GM23248 (cell line): ENCODE measurements at regions not wholly inside any gene's neighbourhood (a gene's known extent, or its start where the extent isn't known, plus 50 kb on each side); places are given as distances from the start of the nearest gene placed in this dataset.

Experiments used
- DNase-seq: peaks from one replicate; pipeline ENCODE4 v3.0.0-alpha.2; 2015
- H2AFZ ChIP-seq: fragments of 200-600 bp; sonication (generic); 2 replicates; pipeline ENCODE4 v1.6.1; 2016; ENCODE audit warnings: antibody characterized with exemption
- H3F3A ChIP-seq: fragments of 200-600 bp; sonication (generic); 2 replicates; pipeline ENCODE4 v1.6.1; 2016; ENCODE audit warnings: mild to moderate bottlenecking, antibody characterized with exemption, mixed run types; ENCODE audit not compliant: insufficient read depth
- H3K27ac ChIP-seq: fragments of 200-600 bp; sonication (generic); 2 replicates; pipeline ENCODE4 v1.5.1; 2016; ENCODE audit warnings: mild to moderate bottlenecking
- H3K27me3 ChIP-seq: fragments of 200-600 bp; sonication (generic); replicated peaks from 2 replicates; pipeline ENCODE4 v1.6.1; 2016; ENCODE audit warnings: mild to moderate bottlenecking; ENCODE audit not compliant: insufficient read depth
- H3K36me3 ChIP-seq: fragments of 200-600 bp; sonication (generic); 2 replicates; pipeline ENCODE4 v1.6.1; 2016; ENCODE audit warnings: low read depth, mild to moderate bottlenecking
- H3K4me1 ChIP-seq: fragments of 200-600 bp; sonication (generic); 2 replicates; pipeline ENCODE4 v1.6.1; 2016; ENCODE audit warnings: mild to moderate bottlenecking; ENCODE audit not compliant: insufficient read depth
- H3K4me2 ChIP-seq: fragments of 200-600 bp; sonication (generic); one replicate; pipeline ENCODE4 v1.6.1; 2016; ENCODE audit warnings: mild to moderate bottlenecking; ENCODE audit not compliant: unreplicated experiment
- H3K4me3 ChIP-seq: fragments of 200-600 bp; sonication (generic); 2 replicates; pipeline ENCODE4 v1.5.1; 2016; ENCODE audit warnings: mild to moderate bottlenecking
- H3K79me2 ChIP-seq: fragments of 200-600 bp; sonication (generic); 2 replicates; pipeline ENCODE4 v1.6.1; 2016; ENCODE audit warnings: mild to moderate bottlenecking; ENCODE audit not compliant: insufficient read depth
- H3K9ac ChIP-seq: fragments of 200-600 bp; sonication (generic); 2 replicates; pipeline ENCODE4 v1.6.1; 2016; ENCODE audit warnings: mild to moderate bottlenecking
- H3K9me2 ChIP-seq: fragments of 200-600 bp; sonication (generic); 2 replicates; pipeline ENCODE4 v1.6.1; 2016; ENCODE audit warnings: mixed run types, mild to moderate bottlenecking, moderate library complexity; ENCODE audit not compliant: insufficient read depth
- H3K9me3 ChIP-seq: fragments of 200-600 bp; sonication (generic); one replicate; pipeline ENCODE4 v1.6.1; 2017; ENCODE audit warnings: low read depth
- H4K20me1 ChIP-seq: fragments of 200-600 bp; sonication (generic); 2 replicates; pipeline ENCODE4 v1.6.0; 2016; ENCODE audit not compliant: insufficient read depth
- EZH2 ChIP-seq: fragments of 200-600 bp; sonication (generic); IDR thresholded peaks from 2 replicates; pipeline ENCODE4 v1.6.1; 2018; ENCODE audit warnings: antibody characterized with exemption, mild to moderate bottlenecking; ENCODE audit not compliant: insufficient read depth, poor library complexity, severe bottlenecking
- EZH2phosphoT487 ChIP-seq: fragments of 200-600 bp; sonication (generic); IDR thresholded peaks from 2 replicates; pipeline ENCODE4 v1.6.1; 2018; ENCODE audit warnings: antibody characterized with exemption, moderate library complexity, mild to moderate bottlenecking, low read depth; ENCODE audit not compliant: insufficient read depth
- WGBS, 2 experiments: methylation state at CpG; one replicate each; pipeline ENCODE4 v1.1.6; 2015 to 2017; ENCODE audit warnings: low lambda C conversion rate in 2 of 2, low coverage in 1 of 2; ENCODE audit errors: missing lambda C conversion rate in 2 of 2; 5-methylcytosine and 5-hydroxymethylcytosine counted together
- in situ Hi-C: fragments of 300-500 bp; cut with MboI; formaldehyde crosslinking; loops from 2 replicates; pipeline ENCODE4 v1.15.0; 2020

GRCh38 chr2:77800410-77800809 lies 278.2 kb upstream of the LRRTM4 start:
- Histone ChIP-seq H4K20me1 (no peaks in the 10 kb centered on the region), H3K9ac (no peak overlapping the region), H2AFZ (no peak overlapping the region), H3F3A (no peaks in the 10 kb centered on the region), H3K79me2 (no peaks in the 10 kb centered on the region), H3K4me2 (no peak overlapping the region), H3K27ac (no peak overlapping the region), H3K9me3 (no peaks in the 10 kb centered on the region), H3K27me3 (no peaks in the 10 kb centered on the region), H3K36me3 (no peaks in the 10 kb centered on the region), H3K4me1 (no peaks in the 10 kb centered on the region), H3K4me3 (no peak overlapping the region), H3K9me2 (no peaks in the 10 kb centered on the region)
- in situ Hi-C loops, result no loop called here
- no peak for DNase-seq
- TF ChIP-seq EZH2, result no peak

DNA sequence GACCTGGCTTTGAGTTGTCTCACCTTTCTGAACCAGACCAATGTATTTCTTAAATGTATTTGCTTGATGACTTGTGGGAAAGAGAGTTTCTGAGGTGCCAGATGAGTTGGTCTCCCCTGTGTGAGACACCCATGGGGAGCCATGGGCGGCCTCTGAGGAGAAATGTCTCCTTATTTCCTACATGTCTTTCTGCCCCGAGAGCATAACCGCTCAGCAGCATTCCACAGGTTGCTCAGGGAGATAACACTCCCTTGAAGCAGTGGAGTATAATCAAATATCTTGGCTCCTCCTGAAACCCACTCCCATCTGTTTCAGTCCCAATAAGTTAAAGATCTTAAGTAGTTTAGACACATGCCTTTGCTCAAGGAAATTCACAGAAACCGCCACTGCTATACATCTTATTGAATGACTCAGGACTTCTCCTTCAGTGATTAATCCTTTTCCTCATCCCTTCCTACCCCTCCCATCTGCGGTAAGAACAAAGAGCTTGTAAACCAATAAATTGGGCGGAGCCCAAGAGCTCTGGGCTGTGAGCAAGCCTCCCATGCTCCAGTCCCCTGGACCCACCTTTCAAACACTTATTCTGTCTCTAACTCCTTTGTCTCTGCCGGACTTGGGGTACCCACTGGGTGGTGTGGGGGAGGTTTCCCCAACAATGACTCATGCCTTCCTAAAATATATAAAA lies 285.5 kb upstream of the LRRTM4 start:
- Histone ChIP-seq H3K9ac (no peak overlapping the region), H3F3A (no peaks in the 10 kb centered on the region), H3K4me3 (no peak overlapping the region), H2AFZ (no peak overlapping the region), H3K9me3 (no peaks in the 10 kb centered on the region), H3K79me2 (no peaks in the 10 kb centered on the region), H3K27ac (no peak overlapping the region), H3K9me2 (no peaks in the 10 kb centered on the region), H3K4me2 (no peak overlapping the region), H4K20me1 (no peaks in the 10 kb centered on the region), H3K36me3 (no peaks in the 10 kb centered on the region), H3K27me3 (no peaks in the 10 kb centered on the region), H3K4me1 (no peaks in the 10 kb centered on the region)
- TF ChIP-seq EZH2phosphoT487 (no peak), EZH2 (no peak)
- in situ Hi-C loops, result no loop called here
- DNase-seq, result no peak
- WGBS, 2 experiments, result 5 to 6% methylated on average over 7 of the region's 7 CpGs

GRCh38 chr2:77808599-77808998 lies 286.4 kb upstream of the LRRTM4 start:
- Histone ChIP-seq H3K9ac (no peak overlapping the region), H3K9me2 (no peaks in the 10 kb centered on the region), H3K79me2 (no peaks in the 10 kb centered on the region), H3K9me3 (no peaks in the 10 kb centered on the region), H3K4me1 (no peaks in the 10 kb centered on the region), H4K20me1 (no peaks in the 10 kb centered on the region), H3K36me3 (no peaks in the 10 kb centered on the region), H3K27me3 (no peaks in the 10 kb centered on the region), H3K4me3 (no peak overlapping the region), H3K27ac (no peak overlapping the region), H3K4me2 (no peak overlapping the region), H3F3A (no peaks in the 10 kb centered on the region), H2AFZ (no peak overlapping the region)
- in situ Hi-C loops, result no loop called here
- no peak for TF ChIP-seq EZH2
- TF ChIP-seq EZH2phosphoT487, result no peak
- WGBS, 2 experiments, result 33 to 46% methylated on average over 6 of the region's 6 CpGs
- no peak for DNase-seq

GRCh38 chr2:77813599-77813998 lies 291.4 kb upstream of the LRRTM4 start:
- in situ Hi-C loops, result no loop called here
- H3K9me3 ChIP-seq, result no peaks in the 10 kb centered on the region
- H3K27ac ChIP-seq, result no peak overlapping the region
- H3K36me3 ChIP-seq, result no peaks in the 10 kb centered on the region
- no peaks in the 10 kb centered on the region for H3K27me3 ChIP-seq
- H3F3A ChIP-seq, result no peaks in the 10 kb centered on the region
- H3K79me2 ChIP-seq, result no peaks in the 10 kb centered on the region
- no peak overlapping the region for H3K4me3 ChIP-seq
- H3K9ac ChIP-seq, result no peak overlapping the region
- H4K20me1 ChIP-seq, result no peaks in the 10 kb centered on the region
- no peak overlapping the region for H3K4me2 ChIP-seq
- TF ChIP-seq EZH2phosphoT487 (no peak), EZH2 (no peak)
- no peak overlapping the region for H2AFZ ChIP-seq
- no peaks in the 10 kb centered on the region for H3K9me2 ChIP-seq
- H3K4me1 ChIP-seq, result no peaks in the 10 kb centered on the region
- no peak for DNase-seq

GRCh38 chr2:77816618-77817017 lies 294.4 kb upstream of the LRRTM4 start:
- no peaks in the 10 kb centered on the region for H3F3A ChIP-seq
- H3K27me3 ChIP-seq, result no peaks in the 10 kb centered on the region
- H3K4me3 ChIP-seq, result no peak overlapping the region
- H3K9me3 ChIP-seq, result no peaks in the 10 kb centered on the region
- no peaks in the 10 kb centered on the region for H3K36me3 ChIP-seq
- no peak overlapping the region for H3K9ac ChIP-seq
- no peaks in the 10 kb centered on the region for H3K4me1 ChIP-seq
- no peak overlapping the region for H3K4me2 ChIP-seq
- in situ Hi-C loops, result no loop called here
- H3K9me2 ChIP-seq, result no peaks in the 10 kb centered on the region
- H4K20me1 ChIP-seq, result no peaks in the 10 kb centered on the region
- no peaks in the 10 kb centered on the region for H3K79me2 ChIP-seq
- DNase-seq, result no peak
- TF ChIP-seq EZH2phosphoT487 (no peak), EZH2 (no peak)
- WGBS, 2 experiments, result 0% methylated on average over 1 of the region's 1 CpG
- no peak overlapping the region for H3K27ac ChIP-seq
- no peak overlapping the region for H2AFZ ChIP-seq
